ENCODE measurements at regions not wholly inside any gene's neighbourhood (a gene's known extent, or its start where the extent isn't known, plus 50 kb on each side); places are given as distances from the start of the nearest gene placed in this dataset.

- no peak for TF ChIP-seq POLR2A (IDR thresholded peaks at IDR 0.05)
- TF ChIP-seq, protein P1, sequence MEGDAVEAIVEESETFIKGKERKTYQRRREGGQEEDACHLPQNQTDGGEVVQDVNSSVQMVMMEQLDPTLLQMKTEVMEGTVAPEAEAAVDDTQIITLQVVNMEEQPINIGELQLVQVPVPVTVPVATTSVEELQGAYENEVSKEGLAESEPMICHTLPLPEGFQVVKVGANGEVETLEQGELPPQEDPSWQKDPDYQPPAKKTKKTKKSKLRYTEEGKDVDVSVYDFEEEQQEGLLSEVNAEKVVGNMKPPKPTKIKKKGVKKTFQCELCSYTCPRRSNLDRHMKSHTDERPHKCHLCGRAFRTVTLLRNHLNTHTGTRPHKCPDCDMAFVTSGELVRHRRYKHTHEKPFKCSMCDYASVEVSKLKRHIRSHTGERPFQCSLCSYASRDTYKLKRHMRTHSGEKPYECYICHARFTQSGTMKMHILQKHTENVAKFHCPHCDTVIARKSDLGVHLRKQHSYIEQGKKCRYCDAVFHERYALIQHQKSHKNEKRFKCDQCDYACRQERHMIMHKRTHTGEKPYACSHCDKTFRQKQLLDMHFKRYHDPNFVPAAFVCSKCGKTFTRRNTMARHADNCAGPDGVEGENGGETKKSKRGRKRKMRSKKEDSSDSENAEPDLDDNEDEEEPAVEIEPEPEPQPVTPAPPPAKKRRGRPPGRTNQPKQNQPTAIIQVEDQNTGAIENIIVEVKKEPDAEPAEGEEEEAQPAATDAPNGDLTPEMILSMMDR (IDR thresholded peaks at IDR 0.05): no peak
Measured at GRCh38 chr10:78319841-78320240, 286.2 kb downstream of the RPS24 start.
